Heart left ventricle (tissue), 16 donors: ENCODE measurements at regions not wholly inside any gene's neighbourhood (a gene's known extent, or its start where the extent isn't known, plus 50 kb on each side); places are given as distances from the start of the nearest gene placed in this dataset.

Source experiments
- ATAC-seq, 4 donors: fragments of 200-7000 bp; cut with Tn5 transposase; one replicate each; pipeline ENCODE4 v1.9.1; 2020 to 2022; ENCODE audit warnings: moderate library complexity in 4 of 4, mild to moderate bottlenecking in 3 of 4, moderate number of reproducible peaks in 1 of 4
- DNase-seq, 5 donors: peaks; one replicate each; pipeline ENCODE4 v3.0.0-alpha.2; 2020
- H3K27ac ChIP-seq, 12 donors: fragments of 200-600 bp; sonication (generic) in 4 of 12; one replicate each; pipeline versions ENCODE4 v1.5.0 to v1.8.0; 2016 to 2022; ENCODE audit warnings: mild to moderate bottlenecking in 2 of 12
- H3K27me3 ChIP-seq, 9 donors: fragments of 200-600 bp; sonication (generic) in 2 of 9; one replicate each; pipeline versions ENCODE4 v1.5.1 to v1.8.0; 2016 to 2022; ENCODE audit warnings: mild to moderate bottlenecking in 3 of 9
- H3K36me3 ChIP-seq, 9 donors: fragments of 200-600 bp; sonication (generic) in 2 of 9; one replicate each; pipeline versions ENCODE4 v1.5.0 to v1.8.0; 2018 to 2022; ENCODE audit warnings: mild to moderate bottlenecking in 2 of 9
- H3K4me1 ChIP-seq, 12 donors: fragments of 200-600 bp; sonication (generic) in 4 of 12; one replicate each; pipeline versions ENCODE4 v1.5.0 to v1.8.0; 2016 to 2022; ENCODE audit warnings: mild to moderate bottlenecking in 3 of 12
- H3K4me3 ChIP-seq, 12 donors: fragments of 200-600 bp; sonication (generic) in 4 of 12; one replicate each; pipeline versions ENCODE4 v1.5.0 to v1.8.0; 2017 to 2022; ENCODE audit warnings: mild to moderate bottlenecking in 9 of 12, moderate library complexity in 4 of 12
- H3K9me3 ChIP-seq, 12 donors: fragments of 200-600 bp; sonication (generic) in 4 of 12; one replicate each; pipeline versions ENCODE4 v1.5.0 to v1.8.0; 2016 to 2022; ENCODE audit warnings: mild to moderate bottlenecking in 1 of 12
- CTCF ChIP-seq, 12 donors: fragments of 200-600 bp; sonication (generic) in 4 of 12; IDR thresholded peaks; one replicate each; pipeline versions ENCODE4 v1.5.0 to v1.8.0; 2018 to 2022; ENCODE audit warnings: antibody characterized with exemption in 12 of 12, mild to moderate bottlenecking in 5 of 12
- POLR2A ChIP-seq, 2 donors: fragments of 450-650 bp; IDR thresholded peaks; one replicate each; pipeline ENCODE4 v1.6.1; 2017; ENCODE audit warnings: antibody characterized with exemption in 2 of 2, mild to moderate bottlenecking in 2 of 2, moderate library complexity in 2 of 2
- WGBS, 4 donors: extraction: QIAGEN DNeasy Blood & Tissue Kit in 2 of 4; methylation state at CpG; one replicate each; pipeline versions ENCODE4 v1.1.5 to v1.1.7; 2013 to 2018; 5-methylcytosine and 5-hydroxymethylcytosine counted together
- intact Hi-C, 10 donors: fragments of 100-400 bp; cut with DNase I; formaldehyde crosslinking; loops; one replicate each; pipeline versions ENCODE4 v1.11.1 to v1.14.2; 2022
- donor health status: ischemic (EF 13 %, LVEDD 7.1; RV severe dilation, severe dysfunction).
- donor health status: healthy with polysubstance abuse.
- donor health status: DM: no; HTN: yes; CAD: no.
- donor health status: DM: no; HTN: no; CAD: no.
- donor health status: ischemic (EF 25% LVEDD 6.9; RV normal size, moderate dysfunction).
- donor health status: ischemic (EF 25% LVEDD 5.7; RV mildly dilated, moderate dysfunction).
- donor health status: healthy.
- donor health status: DM: yes; HTN: yes; CAD: no.
- donor health status: ischemic (EF 35%, LVEDD 5.7; RV mildly dilated, moderate dysfunction).
- donor health status: nonischemic (EF 11% LVEDD 7.7; RV severe dilation, severe dysfunction).
- donor health status: DM: yes; HTN: yes; CAD: no.
- donor health status: PGD.
- donor health status: ischemic (EF 29% LVEDD 5.4; RV normal size, mild dysfunction).
- donor health status: nonischemic (EF 23%, LVEDD 6.1; RV moderate dilation, normal function).

- Histone ChIP-seq H3K27ac (peak overlapping the region; percentile 65 to 99 (median 98)), H3K4me3 (no peak overlapping the region), H3K9me3 (no peaks in the 10 kb centered on the region), H3K27me3 (no peaks in the 10 kb centered on the region), H3K4me1 (peaks cover 33 to 98% (median 80%) of the 10 kb centered on the region in 12 donors), H3K36me3 (no peaks in the 10 kb centered on the region)
- no peak for TF ChIP-seq CTCF (IDR thresholded peaks at IDR 0.05)
- TF ChIP-seq POLR2A (IDR thresholded peaks at IDR 0.05) = peak in 1 of 2 donors; percentile 68
- ATAC-seq (peak; percentile 23 to 68 (median 43)), DNase-seq (peak in 4 of 5 donors; percentile 57 to 80 (median 67))
- intact Hi-C loops = loop anchor here in 7 of 10 donors (5.0 to 10.0 kb wide), 7 partner anchors 37 to 376 kb away; no protein-coding TSS in a partner anchor
- WGBS, 4 donors = 31 to 56% (median 42%) methylated on average over 14 of the region's 14 CpGs
These were observed 60.1 kb upstream of the TARBP1 start for GRCh38 chr1:234538930-234539649.

GRCh38 chr1:234538062-234538731 is 59.2 kb upstream of the TARBP1 start:
- Histone ChIP-seq H3K9me3 (no peaks in the 10 kb centered on the region), H3K27me3 (no peaks in the 10 kb centered on the region), H3K4me1 (peaks cover 34 to 98% (median 81%) of the 10 kb centered on the region in 12 donors), H3K4me3 (no peak overlapping the region), H3K27ac (peak overlapping the region; percentile 65 to 99 (median 98)), H3K36me3 (no peaks in the 10 kb centered on the region)
- ATAC-seq (no peak), DNase-seq (no peak)
- no peak for TF ChIP-seq CTCF (IDR thresholded peaks at IDR 0.05)
- TF ChIP-seq POLR2A (IDR thresholded peaks at IDR 0.05) = no peak
- intact Hi-C loops = loop anchor here in 7 of 10 donors (5.0 to 10.0 kb wide), 7 partner anchors 36 to 377 kb away; no protein-coding TSS in a partner anchor
- WGBS, 4 donors = 72 to 79% (median 75%) methylated on average over 16 to 19 of the region's 19 CpGs

- H3K4me1 ChIP-seq = peaks cover 31 to 98% (median 83%) of the 10 kb centered on the region in 12 donors
- 67 to 79% (median 68%) methylated on average over 5 of the region's 5 CpGs for WGBS, 4 donors
These were observed 58.3 kb upstream of the TARBP1 start for GRCh38 chr1:234537236-234537635.

More at GRCh38 chr1:234537236-234537635, 58.3 kb upstream of the TARBP1 start:
- no peak for TF ChIP-seq POLR2A (IDR thresholded peaks at IDR 0.05)
- no peak for TF ChIP-seq CTCF (IDR thresholded peaks at IDR 0.05)
- ATAC-seq (no peak), DNase-seq (no peak)
- Histone ChIP-seq H3K4me3 (no peak overlapping the region), H3K36me3 (no peaks in the 10 kb centered on the region), H3K27me3 (no peaks in the 10 kb centered on the region), H3K27ac (peak overlapping the region; percentile 91 to 99 (median 98)), H3K9me3 (no peaks in the 10 kb centered on the region)
- intact Hi-C loops = loop anchor here in 7 of 10 donors (5.0 to 10.0 kb wide), 7 partner anchors 35 to 378 kb away; no protein-coding TSS in a partner anchor
